ENCODE measurements at regions not wholly inside any gene's neighbourhood (a gene's known extent, or its start where the extent isn't known, plus 50 kb on each side); places are given as distances from the start of the nearest gene placed in this dataset.

GRCh38 chr2:58756336-58756735 lies 515.2 kb upstream of the FANCL start:
- ChIA-PET SMC1A (ENCODE audit: uncharacterized antibody, unreplicated experiment) (interaction anchor here (1.0 kb wide), 1 partner anchor 1036 kb away, joined by 3 read pairs; no protein-coding TSS in a partner anchor), RAD21 (ENCODE audit: unreplicated experiment) (no interaction called here), CTCF (no interaction called here), POLR2A (no interaction called here)
- no peaks in the 10 kb centered on the region for H3K4me1 ChIP-seq (ENCODE audit: control insufficient read depth, insufficient read depth, low read length)
- ATAC-seq (no peak), DNase-seq (ENCODE audit: low read depth, low spot score) (no peak), FAIRE-seq (no peak)
- in situ Hi-C loops (cut with MboI) = loop anchor here (25.0 kb wide), 1 partner anchor 1831 kb away; no protein-coding TSS in a partner anchor
- no peak overlapping the region for H3K27ac ChIP-seq (ENCODE audit: control insufficient read depth, insufficient read depth)
- no peak overlapping the region for H3K4me3 ChIP-seq
- 19% methylated on average over 2 of the region's 2 CpGs for whole genome bisulfite sequencing (ENCODE audit: insufficient coverage, insufficient replicate concordance, low lambda C conversion rate, missing lambda C conversion rate)
- no peak overlapping the region for H2AFZ ChIP-seq (ENCODE audit: control insufficient read depth, low read depth, low read length)
- H3K27me3 ChIP-seq (replicated peaks in 1 of 2; ENCODE audit: control insufficient read depth in 2 of 2, insufficient read depth in 2 of 2, low read length in 1 of 2) = no peaks in the 10 kb centered on the region; a peak in 1 of 4 replicates
- no TSS peak for BruUV-seq (replicated peaks)
- no peaks in the 10 kb centered on the region for H3K9me3 ChIP-seq (replicated peaks; ENCODE audit: control insufficient read depth, insufficient read depth, low read length)
- H3K36me3 ChIP-seq (ENCODE audit: control insufficient read depth in 2 of 2, insufficient read depth in 2 of 2, low read length in 1 of 2) = no peaks in the 10 kb centered on the region
- intact Hi-C loops (cut with micrococcal nuclease; ENCODE audit: unreplicated experiment) = no loop called here
- H3K79me2 ChIP-seq (ENCODE audit: control insufficient read depth, insufficient read depth, low read length) = no peaks in the 10 kb centered on the region
- H3K9ac ChIP-seq (ENCODE audit: control insufficient read depth, insufficient read depth, low read length) = no peak overlapping the region
- TF ChIP-seq ZNF622 (IDR thresholded peaks at IDR 0.05) (no peak), EP300 (IDR thresholded peaks at IDR 0.05; ENCODE audit: borderline replicate concordance in 1 of 2, control insufficient read depth in 1 of 2, low read depth in 2 of 2, low read length in 2 of 2) (no peak), IRF4 (IDR thresholded peaks at IDR 0.05; ENCODE audit: low read depth, low read length) (no peak), CTCF (IDR thresholded peaks at IDR 0.05 in 2 of 3, conservative IDR thresholded peaks at IDR 0.05 in 1 of 3; ENCODE audit: control insufficient read depth in 2 of 3, extremely low read depth in 1 of 3, insufficient read depth in 1 of 3, low read depth in 3 of 3, low read length in 3 of 3) (no peak), MTA2 (IDR thresholded peaks at IDR 0.05; ENCODE audit: low read depth) (no peak), IRF5 (IDR thresholded peaks at IDR 0.05; ENCODE audit: borderline replicate concordance) (no peak), SUZ12 (IDR thresholded peaks at IDR 0.05; ENCODE audit: unreplicated experiment) (no peak), YY1 (IDR thresholded peaks at IDR 0.05; ENCODE audit: low read depth, low read length) (no peak), ATF3 (IDR thresholded peaks at IDR 0.05; ENCODE audit: borderline replicate concordance, extremely low read depth, low read depth, low read length) (no peak), PRDM15 (CRISPR knock-in tag; IDR thresholded peaks at IDR 0.05) (no peak), SP1 (IDR thresholded peaks at IDR 0.05; ENCODE audit: low read depth, low read length) (no peak)
- H4K20me1 ChIP-seq (ENCODE audit: control insufficient read depth, insufficient read depth) = no peaks in the 10 kb centered on the region
- no peak overlapping the region for H3K4me2 ChIP-seq (ENCODE audit: control insufficient read depth, insufficient read depth)

Measured in GM12878 (cell line).